ENCODE measurements at regions not wholly inside any gene's neighbourhood (a gene's known extent, or its start where the extent isn't known, plus 50 kb on each side); places are given as distances from the start of the nearest gene placed in this dataset.

DNA sequence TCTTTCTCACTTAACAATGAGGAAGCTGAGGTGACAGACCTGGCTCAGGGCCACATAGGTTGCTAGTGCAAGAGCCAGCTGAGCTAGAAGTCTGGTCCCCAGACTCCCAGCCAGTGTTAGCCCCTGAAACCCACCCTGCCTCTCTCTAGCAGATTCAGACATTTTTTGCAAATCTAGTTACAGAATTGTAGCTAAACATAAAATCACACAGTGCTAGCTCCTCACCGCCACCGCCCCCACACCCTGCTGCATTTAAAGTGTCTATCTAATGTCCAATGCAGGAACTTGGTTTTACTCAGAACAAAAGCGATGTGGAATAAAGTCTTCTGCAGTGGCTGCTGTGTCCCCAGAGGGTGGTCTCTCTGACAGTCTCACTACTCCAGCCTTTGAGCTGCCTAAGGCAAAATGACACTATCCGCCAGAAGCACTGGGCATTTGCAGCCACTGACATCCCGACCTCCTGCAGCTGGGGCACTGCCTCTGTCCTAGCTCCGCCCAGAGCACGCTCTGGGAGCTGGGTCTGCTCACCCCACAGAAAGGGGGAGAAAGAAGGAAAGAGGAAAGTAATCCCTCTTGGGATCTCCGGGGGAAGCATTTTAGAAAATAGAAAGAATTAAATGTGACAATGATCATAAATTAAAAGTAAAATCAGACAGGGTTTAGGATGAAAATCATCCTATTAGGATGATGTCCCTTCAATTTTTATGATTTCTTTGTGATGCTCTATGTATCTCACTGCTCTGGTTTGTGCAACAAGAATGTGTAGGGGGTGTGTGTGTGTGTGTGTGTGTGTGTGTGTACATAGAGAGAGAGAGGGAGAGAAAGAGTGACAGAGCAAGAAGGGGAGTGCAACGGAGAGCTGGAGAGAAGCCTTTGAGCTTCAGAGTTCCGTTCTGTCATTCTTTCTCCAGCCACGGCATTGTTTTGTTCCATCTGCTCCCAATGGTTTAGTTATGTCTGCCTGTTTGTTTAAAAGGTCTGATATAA, 50.5 kb upstream of the ST8SIA3 start:
- no peaks in the 10 kb centered on the region for H3K79me1 ChIP-seq (ENCODE audit: insufficient read depth, low read depth, low read length, poor library complexity, severe bottlenecking)
- no peak overlapping the region for H3K23ac ChIP-seq (ENCODE audit: insufficient read length, low read depth, low read length)
- no peaks in the 10 kb centered on the region; the same call in 1 of the 2 replicates for H3K27me3 ChIP-seq (ENCODE audit: insufficient read depth, low read length)
- H3K27ac ChIP-seq (ENCODE audit: insufficient read length, low read depth, low read length): no peak overlapping the region
- no peak overlapping the region for H2BK5ac ChIP-seq (ENCODE audit: insufficient read length, low read length)
- H3K4me2 ChIP-seq (ENCODE audit: insufficient read depth, insufficient read length, low read length): no peak overlapping the region
- Mint-ChIP-seq H3K4me1 (peaks cover 9 to 10% of the 10 kb centered on the region in 2 experiments), H3K36me3 (ENCODE audit: insufficient read depth in 1 of 3, low read depth in 3 of 3) (no peaks in the 10 kb centered on the region; a peak in 2 of 7 replicates), H3K27ac (no peak overlapping the region; a peak in 1 of 7 replicates), H3K27me3 (ENCODE audit: low read depth) (peaks cover 7% of the 10 kb centered on the region), H3K4me3 (peak overlapping the region in 1 of 2 experiments; percentile 16; a peak in 1 of 5 replicates), H3K9me3 (no peaks in the 10 kb centered on the region)
- H4K5ac ChIP-seq (ENCODE audit: insufficient read length, low read depth, low read length): no peak overlapping the region
- H3K4me1 ChIP-seq (ENCODE audit: insufficient read depth, low read length): no peaks in the 10 kb centered on the region
- no peak overlapping the region for H4K91ac ChIP-seq (ENCODE audit: insufficient read length, low read depth, low read length)
- no peak overlapping the region for H2AK5ac ChIP-seq (ENCODE audit: insufficient read length, low read length)
- H4K8ac ChIP-seq (replicated peaks; ENCODE audit: insufficient read length, low read depth, low read length): no peak overlapping the region
- H2BK12ac ChIP-seq (ENCODE audit: insufficient read length, low read depth, low read length): no peak overlapping the region
- no peaks in the 10 kb centered on the region for H3K9me3 ChIP-seq (ENCODE audit: control insufficient read depth, low read depth, low read length)
- no peaks in the 10 kb centered on the region for H4K20me1 ChIP-seq (ENCODE audit: control insufficient read depth, insufficient read depth, insufficient read length)
- no peak overlapping the region for H2BK15ac ChIP-seq (ENCODE audit: low read depth, low read length)
- H3K18ac ChIP-seq (ENCODE audit: insufficient read length, low read depth, low read length): no peak overlapping the region
- no peaks in the 10 kb centered on the region for H3K79me2 ChIP-seq (ENCODE audit: insufficient read depth, low read length)
- no peak overlapping the region for H2AFZ ChIP-seq (ENCODE audit: low read length)
- no peak overlapping the region for H3K56ac ChIP-seq (ENCODE audit: insufficient read length, low read depth, low read length)
- no peak overlapping the region for H3K4ac ChIP-seq (ENCODE audit: low read depth, low read length)
- H3K14ac ChIP-seq (ENCODE audit: insufficient read depth, low read length): no peak overlapping the region
- TF ChIP-seq, protein P1, sequence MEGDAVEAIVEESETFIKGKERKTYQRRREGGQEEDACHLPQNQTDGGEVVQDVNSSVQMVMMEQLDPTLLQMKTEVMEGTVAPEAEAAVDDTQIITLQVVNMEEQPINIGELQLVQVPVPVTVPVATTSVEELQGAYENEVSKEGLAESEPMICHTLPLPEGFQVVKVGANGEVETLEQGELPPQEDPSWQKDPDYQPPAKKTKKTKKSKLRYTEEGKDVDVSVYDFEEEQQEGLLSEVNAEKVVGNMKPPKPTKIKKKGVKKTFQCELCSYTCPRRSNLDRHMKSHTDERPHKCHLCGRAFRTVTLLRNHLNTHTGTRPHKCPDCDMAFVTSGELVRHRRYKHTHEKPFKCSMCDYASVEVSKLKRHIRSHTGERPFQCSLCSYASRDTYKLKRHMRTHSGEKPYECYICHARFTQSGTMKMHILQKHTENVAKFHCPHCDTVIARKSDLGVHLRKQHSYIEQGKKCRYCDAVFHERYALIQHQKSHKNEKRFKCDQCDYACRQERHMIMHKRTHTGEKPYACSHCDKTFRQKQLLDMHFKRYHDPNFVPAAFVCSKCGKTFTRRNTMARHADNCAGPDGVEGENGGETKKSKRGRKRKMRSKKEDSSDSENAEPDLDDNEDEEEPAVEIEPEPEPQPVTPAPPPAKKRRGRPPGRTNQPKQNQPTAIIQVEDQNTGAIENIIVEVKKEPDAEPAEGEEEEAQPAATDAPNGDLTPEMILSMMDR (conservative IDR thresholded peaks at IDR 0.05): no peak
- H3T11ph ChIP-seq (ENCODE audit: low read length): no peak overlapping the region
- no peaks in the 10 kb centered on the region for H3K23me2 ChIP-seq (ENCODE audit: insufficient read length, low read depth, low read length, poor library complexity, severe bottlenecking)
- H2BK120ac ChIP-seq (ENCODE audit: low read depth, low read length, poor library complexity, severe bottlenecking): no peak overlapping the region
- no CpG with 5 or more reads among the region's 11 CpGs for WGBS (ENCODE audit: extremely low coverage, insufficient read length, low lambda C conversion rate)
- DNase-seq: peak; percentile 38
- H3K9ac ChIP-seq (ENCODE audit: extremely low read depth, insufficient read length, low read length): no peak overlapping the region
- no peak overlapping the region for H2BK20ac ChIP-seq (ENCODE audit: low read depth, low read length, poor library complexity, severe bottlenecking)
